ENCODE measurements at regions not wholly inside any gene's neighbourhood (a gene's known extent, or its start where the extent isn't known, plus 50 kb on each side); places are given as distances from the start of the nearest gene placed in this dataset.

- no peak for DNase-seq (ENCODE audit: low read depth)
- TF ChIP-seq CTCF (IDR thresholded peaks at IDR 0.05; ENCODE audit: low read depth, low read length) = no peak
- H3K4me3 ChIP-seq (ENCODE audit: low read depth, low read length) = no peak overlapping the region
These were observed 62.1 kb downstream of the CRPPA start for GRCh38 chr7:16359216-16359615.

GRCh38 chr7:16357921-16358320, 63.4 kb downstream of the CRPPA start:
- no peak for DNase-seq (ENCODE audit: low read depth)
- H3K4me3 ChIP-seq (ENCODE audit: low read depth, low read length) = no peak overlapping the region
- TF ChIP-seq CTCF (IDR thresholded peaks at IDR 0.05; ENCODE audit: low read depth, low read length) (no peak), MYC (IDR thresholded peaks at IDR 0.05; ENCODE audit: low read depth, low read length) (no peak), POLR2A (IDR thresholded peaks at IDR 0.05; ENCODE audit: extremely low read depth, insufficient read length) (no peak)
- TF ChIP-seq, protein P1, sequence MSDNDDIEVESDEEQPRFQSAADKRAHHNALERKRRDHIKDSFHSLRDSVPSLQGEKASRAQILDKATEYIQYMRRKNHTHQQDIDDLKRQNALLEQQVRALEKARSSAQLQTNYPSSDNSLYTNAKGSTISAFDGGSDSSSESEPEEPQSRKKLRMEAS (IDR thresholded peaks at IDR 0.05; ENCODE audit: low read depth, low read length) = no peak

GRCh38 chr7:16357474-16357873, 63.9 kb downstream of the CRPPA start:
- TF ChIP-seq POLR2A (IDR thresholded peaks at IDR 0.05; ENCODE audit: extremely low read depth, insufficient read length) (no peak), CTCF (IDR thresholded peaks at IDR 0.05; ENCODE audit: low read depth, low read length) (no peak), MYC (IDR thresholded peaks at IDR 0.05; ENCODE audit: low read depth, low read length) (no peak)
- TF ChIP-seq, protein P1 (IDR thresholded peaks at IDR 0.05; ENCODE audit: low read depth, low read length) = no peak
- DNase-seq (ENCODE audit: low read depth) = no peak

DNA sequence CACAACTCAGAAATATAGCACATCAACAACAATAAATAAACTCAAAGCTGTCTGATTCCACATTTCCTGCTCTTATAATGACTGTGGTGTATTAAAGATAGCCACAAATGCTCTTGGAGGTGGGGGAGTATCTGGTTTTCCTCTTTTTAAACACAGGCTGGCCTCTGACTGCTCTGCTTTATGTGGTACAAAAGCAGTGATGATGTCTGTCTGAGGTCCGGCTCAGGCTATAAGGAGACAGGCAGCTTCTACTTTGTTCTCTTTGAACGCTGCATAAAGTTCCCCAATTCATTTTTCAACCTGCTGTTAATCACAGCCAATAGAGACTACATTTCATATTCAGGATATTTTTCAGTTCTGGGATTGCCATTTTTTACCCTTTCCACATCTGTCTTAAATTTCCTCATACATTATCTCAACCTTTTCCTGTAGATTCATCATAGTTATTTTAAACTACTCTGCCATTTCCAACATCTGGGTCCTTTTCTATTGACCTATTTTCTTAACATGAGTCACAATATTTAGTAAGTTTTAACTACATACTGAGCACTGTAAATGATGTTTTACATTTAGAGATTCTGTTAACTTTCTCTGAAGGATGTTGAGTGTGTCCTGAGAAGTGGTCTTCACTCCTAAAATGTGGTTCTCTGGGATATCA, 64.9 kb downstream of the CRPPA start:
- DNase-seq (ENCODE audit: low read depth) = peak; percentile 23
- TF ChIP-seq POLR2A (IDR thresholded peaks at IDR 0.05; ENCODE audit: extremely low read depth, insufficient read length) = no peak
- TF ChIP-seq CTCF (IDR thresholded peaks at IDR 0.05; ENCODE audit: low read depth, low read length) = no peak
- TF ChIP-seq, protein P1 (IDR thresholded peaks at IDR 0.05; ENCODE audit: low read depth, low read length) = no peak
- no peak for TF ChIP-seq MYC (IDR thresholded peaks at IDR 0.05; ENCODE audit: low read depth, low read length)
- H3K4me3 ChIP-seq (ENCODE audit: low read depth, low read length) = no peak overlapping the region

More at GRCh38 chr7:16357474-16357873, 63.9 kb downstream of the CRPPA start:
- no peak overlapping the region for H3K4me3 ChIP-seq (ENCODE audit: low read depth, low read length)

DNA sequence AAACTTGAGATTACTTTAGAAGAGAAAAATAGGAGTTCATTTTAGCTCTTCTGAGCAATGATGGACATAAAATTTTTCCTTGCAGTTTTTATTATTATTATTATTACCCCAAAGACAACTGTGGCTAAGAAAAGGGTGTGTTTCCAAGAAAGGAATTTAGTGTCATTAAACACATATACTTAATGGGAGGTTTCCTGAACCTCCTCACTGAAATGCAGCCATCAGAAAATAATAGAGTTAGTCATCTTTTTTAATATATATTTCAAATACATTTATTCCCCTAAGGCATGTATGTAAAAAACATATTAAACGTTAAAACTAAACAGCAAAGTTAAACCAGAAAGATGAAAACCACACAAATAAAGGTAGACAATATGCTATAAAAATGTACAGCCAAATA, 66.8 kb downstream of the CRPPA start:
- no peak for TF ChIP-seq MYC (IDR thresholded peaks at IDR 0.05; ENCODE audit: low read depth, low read length)
- no peak for DNase-seq (ENCODE audit: low read depth)
- no peak overlapping the region for H3K4me3 ChIP-seq (ENCODE audit: low read depth, low read length)

GRCh38 chr7:16353226-16353625, 68.1 kb downstream of the CRPPA start:
- TF ChIP-seq POLR2A (IDR thresholded peaks at IDR 0.05; ENCODE audit: extremely low read depth, insufficient read length) (no peak), MYC (IDR thresholded peaks at IDR 0.05; ENCODE audit: low read depth, low read length) (no peak), CTCF (IDR thresholded peaks at IDR 0.05; ENCODE audit: low read depth, low read length) (no peak)
- TF ChIP-seq, protein P1 (IDR thresholded peaks at IDR 0.05; ENCODE audit: low read depth, low read length) = no peak
- no peak for DNase-seq (ENCODE audit: low read depth)
- H3K4me3 ChIP-seq (ENCODE audit: low read depth, low read length) = no peak overlapping the region

Measured in NB4 (cell line).